GM18499 (cell line): ENCODE measurements at regions not wholly inside any gene's neighbourhood (a gene's known extent, or its start where the extent isn't known, plus 50 kb on each side); places are given as distances from the start of the nearest gene placed in this dataset.
A peak's percentile ranks its signal among the peaks of the same experiment; 100 is the strongest.

Experiments
- ATAC-seq: cut with Tn5 transposase; IDR thresholded peaks from one replicate; pipeline ENCODE4 v1.9.1; 2021; ENCODE audit warnings: moderate number of reproducible peaks; ENCODE audit not compliant: insufficient read depth, unreplicated experiment

DNA sequence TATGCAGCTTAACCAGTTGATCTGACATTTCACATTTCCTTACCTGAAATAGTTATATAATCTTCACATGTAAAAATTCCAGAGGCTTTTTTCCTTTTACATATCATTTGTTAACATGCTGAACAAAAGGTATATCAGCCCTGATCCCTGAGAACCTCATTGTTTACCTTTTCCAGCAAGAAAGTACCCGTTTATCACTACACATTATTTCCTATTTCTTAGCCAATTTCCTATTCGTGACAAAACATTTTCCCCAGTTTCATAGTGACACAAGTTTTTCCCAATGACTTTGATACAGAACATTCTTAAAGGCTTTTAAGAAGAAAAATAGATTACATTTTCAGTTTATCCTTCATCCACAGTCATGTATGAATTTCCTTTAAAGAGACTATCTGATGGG is 86.6 kb upstream of the DKK2 start:
- ATAC-seq, result no peak

DNA sequence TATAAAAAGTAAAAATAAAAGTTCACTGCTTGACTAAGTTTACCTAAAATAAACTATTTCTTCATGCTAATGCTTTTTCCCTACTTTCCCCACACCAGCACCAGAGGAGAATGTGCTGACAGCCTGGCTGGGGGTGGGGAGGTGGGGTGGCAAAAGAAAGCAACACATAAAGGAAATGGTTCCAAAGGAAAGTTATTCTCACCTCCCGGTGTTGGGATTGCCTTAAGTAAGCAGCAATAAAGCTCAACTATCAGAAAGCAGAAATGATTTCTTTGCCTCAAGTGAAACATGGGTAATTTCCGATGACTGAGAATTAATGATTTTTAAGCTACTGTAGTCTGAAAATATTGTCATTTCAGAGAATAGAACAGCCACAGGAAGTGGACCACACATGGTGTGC is 84.5 kb upstream of the DKK2 start:
- no peak for ATAC-seq

DNA sequence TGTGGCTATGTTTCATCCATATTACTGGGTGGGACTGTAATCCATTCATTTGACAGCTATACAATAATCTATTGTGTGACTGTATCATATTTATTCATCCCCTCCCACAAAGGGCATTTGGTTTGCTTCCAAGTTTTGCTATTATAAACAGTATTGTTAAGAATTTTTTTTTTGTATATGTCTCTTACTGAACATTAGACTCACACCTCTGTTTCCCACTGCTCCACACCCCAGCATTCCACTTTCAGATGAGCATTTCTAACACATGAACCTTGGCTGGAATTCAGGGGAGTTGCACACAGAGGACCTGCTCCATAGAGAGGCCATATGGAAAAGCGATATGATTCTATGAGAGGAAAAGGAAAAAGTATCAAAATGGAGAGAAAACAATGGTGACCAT is 81.6 kb upstream of the DKK2 start:
- no peak for ATAC-seq

DNA sequence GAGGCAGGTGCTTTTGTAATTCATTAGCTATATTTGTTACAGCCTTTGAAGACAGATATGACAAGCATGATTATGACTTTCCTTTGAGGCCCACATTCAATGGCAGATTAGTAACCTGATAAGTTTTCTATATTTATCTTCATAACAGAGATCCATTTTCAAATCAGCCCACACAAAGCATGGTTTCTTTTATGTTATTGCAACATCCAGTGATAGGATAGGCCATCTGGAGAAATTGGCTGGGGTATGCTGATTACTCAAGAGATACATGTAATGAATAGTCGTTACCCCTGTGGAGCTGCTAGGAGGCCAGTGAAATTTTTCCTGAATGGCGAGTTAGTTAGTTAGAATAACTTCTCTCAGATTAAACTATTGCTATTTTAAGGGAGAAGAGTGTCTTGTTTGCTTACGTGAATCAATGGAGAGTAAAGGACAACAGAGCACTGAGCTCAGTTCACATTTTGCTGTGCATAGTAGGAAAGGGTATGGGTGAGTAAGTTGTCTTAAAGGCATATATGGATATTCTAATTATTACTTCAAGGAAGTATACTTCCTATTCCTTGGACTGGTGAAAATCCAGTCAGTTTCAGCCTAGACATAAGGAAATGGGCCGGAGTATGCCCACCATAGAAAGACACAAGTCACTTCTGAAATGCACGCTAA is 79.2 kb upstream of the DKK2 start:
- ATAC-seq, result no peak

DNA sequence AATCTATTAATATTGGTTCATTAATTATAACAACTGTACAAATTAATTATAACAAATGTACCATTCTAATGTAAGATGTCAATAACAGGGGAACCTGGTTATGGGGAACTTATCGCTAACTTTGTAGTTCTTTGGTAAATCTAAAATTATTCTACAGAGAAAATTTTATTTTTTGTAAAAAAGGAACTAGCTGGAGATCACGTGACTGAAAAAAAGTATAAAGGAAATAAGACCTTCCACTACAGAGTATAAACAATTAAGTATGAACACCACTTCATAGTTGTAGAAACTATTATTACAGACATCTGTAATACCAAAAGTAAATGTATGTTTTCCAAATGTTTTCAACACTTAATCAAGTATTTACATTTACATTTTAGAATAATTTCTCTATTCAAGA is 77.9 kb upstream of the DKK2 start:
- no peak for ATAC-seq

DNA sequence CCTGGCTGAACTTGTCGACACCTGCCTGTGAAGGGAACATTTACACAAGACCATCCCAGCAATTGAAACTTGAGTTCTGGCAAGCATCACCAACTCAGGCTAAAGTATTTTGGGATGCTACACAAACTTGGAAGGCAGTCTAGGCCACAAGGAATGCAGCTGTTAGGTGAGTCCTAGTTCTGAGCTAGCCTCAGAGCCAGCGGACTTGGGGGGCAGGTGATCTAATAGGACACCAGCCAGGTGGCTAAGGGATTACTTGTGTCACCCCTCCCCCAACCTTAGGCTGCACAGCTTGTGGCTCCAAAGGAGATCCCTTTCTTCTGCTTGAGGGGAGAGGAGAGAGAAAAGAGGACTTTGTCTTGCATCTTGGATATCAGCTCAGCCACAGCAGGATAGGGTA is 62.3 kb upstream of the DKK2 start:
- no peak for ATAC-seq

DNA sequence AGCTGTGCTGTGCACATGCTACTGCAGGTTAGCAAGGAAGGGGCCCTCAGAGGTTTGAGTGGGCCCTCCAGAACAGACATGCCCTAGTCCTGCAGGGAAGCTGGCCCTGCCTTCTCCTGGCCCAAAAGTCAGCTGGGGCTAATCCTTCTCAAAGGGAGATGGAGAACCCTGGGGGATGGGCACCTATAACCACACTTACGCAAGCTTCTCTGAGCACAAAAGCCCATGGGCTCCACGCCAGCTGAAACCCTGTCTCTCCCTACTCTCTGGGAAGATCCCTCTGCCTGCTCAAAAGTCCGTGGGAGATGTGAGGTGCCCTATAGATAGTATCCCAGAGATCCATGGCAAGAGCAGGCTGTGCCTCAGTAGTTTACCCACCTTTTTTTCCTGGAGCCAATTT is 58.9 kb upstream of the DKK2 start:
- no peak for ATAC-seq

DNA sequence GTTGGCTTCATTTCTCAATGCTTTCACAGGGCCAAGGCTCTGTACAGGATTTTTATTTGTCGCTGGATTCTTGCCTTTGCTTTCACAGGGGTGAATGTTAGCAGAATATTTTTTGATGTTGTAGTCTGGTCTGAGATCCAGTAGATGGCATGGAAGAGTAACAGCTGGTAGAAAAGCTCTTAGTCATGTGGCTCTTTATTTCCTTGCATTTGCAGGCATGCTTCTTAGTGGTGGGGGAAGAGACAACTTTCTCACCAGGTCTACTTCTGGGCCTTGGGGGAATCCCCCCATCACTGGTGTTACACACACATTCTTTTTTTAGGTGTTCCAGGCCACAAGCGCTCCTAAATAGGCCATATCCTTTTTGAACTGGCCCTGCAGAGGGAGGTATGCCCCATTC is 58.2 kb upstream of the DKK2 start:
- ATAC-seq, result peak; percentile 78
